DND-41 (cell line): ENCODE measurements at regions not wholly inside any gene's neighbourhood (a gene's known extent, or its start where the extent isn't known, plus 50 kb on each side); places are given as distances from the start of the nearest gene placed in this dataset.

Experiments
- CTCF ChIP-seq: IDR thresholded peaks from 2 replicates; pipeline ENCODE4 v1.5.1; 2012; ENCODE audit warnings: borderline replicate concordance, low read length, moderate library complexity, mild to moderate bottlenecking; ENCODE audit not compliant: poor library complexity, severe bottlenecking; ENCODE audit errors: extremely low read depth
- EZH2 ChIP-seq: IDR thresholded peaks from 3 replicates; pipeline ENCODE4 v1.6.1; 2012; ENCODE audit warnings: borderline replicate concordance, low read depth, mild to moderate bottlenecking, moderate library complexity, low read length, inconsistent platforms; ENCODE audit not compliant: severe bottlenecking

GRCh38 chr1:87173231-87173630 is 155.4 kb upstream of the LMO4 start:
- TF ChIP-seq CTCF (no peak), EZH2 (no peak)
